GM21360 (cell line): ENCODE measurements at regions not wholly inside any gene's neighbourhood (a gene's known extent, or its start where the extent isn't known, plus 50 kb on each side); places are given as distances from the start of the nearest gene placed in this dataset.

Experiments used
- ATAC-seq: cut with Tn5 transposase; IDR thresholded peaks from one replicate; pipeline ENCODE4 v1.9.1; 2021; ENCODE audit warnings: mild to moderate bottlenecking, moderate library complexity; ENCODE audit not compliant: unreplicated experiment

GRCh38 chr10:107417446-107417845, 252.9 kb upstream of the SORCS1 start:
- no peak for ATAC-seq

- ATAC-seq = peak; percentile 42
Measured at GRCh38 chr10:107415446-107415845, 250.9 kb upstream of the SORCS1 start.

GRCh38 chr10:107413971-107414370, 249.5 kb upstream of the SORCS1 start:
- ATAC-seq = no peak

DNA sequence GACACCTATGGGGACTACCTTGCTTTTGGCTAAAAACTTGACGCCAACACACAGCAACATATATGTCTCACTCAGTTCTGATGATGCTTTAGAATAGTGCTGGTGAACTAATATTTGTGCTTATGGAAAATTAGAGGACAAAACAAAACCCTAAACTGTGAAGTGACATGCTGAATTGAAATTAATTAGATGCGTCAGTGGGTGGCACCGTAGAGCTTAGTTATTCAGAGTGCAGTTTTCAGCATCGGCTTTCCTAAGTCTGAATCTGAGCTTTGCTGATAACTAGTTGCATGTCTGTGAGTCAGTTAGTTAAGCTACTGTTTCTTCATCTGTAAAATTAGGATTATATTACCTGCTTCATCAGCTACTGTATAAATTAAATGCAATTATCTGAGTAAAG, 245.0 kb upstream of the SORCS1 start:
- ATAC-seq = peak; percentile 88

GRCh38 chr10:107398115-107398514, 233.6 kb upstream of the SORCS1 start:
- ATAC-seq = no peak

DNA sequence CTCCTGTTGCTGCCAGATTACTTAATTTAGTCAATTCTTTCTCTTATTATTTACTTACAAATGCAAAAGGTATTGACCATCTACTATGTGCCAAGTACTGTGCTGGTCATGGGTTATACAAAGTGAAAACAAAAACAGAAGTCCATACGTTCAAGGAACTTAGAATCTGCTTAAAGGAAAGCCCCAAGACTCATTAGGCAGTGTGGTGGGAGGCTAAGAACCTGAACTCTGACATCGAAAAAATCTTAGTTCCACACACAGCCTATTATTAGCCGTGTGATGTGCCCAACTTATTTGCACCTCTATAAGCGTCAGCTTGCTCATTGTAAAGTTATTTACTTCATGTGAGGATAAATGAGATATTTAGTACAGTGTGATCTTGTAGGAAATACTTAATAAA, 227.4 kb upstream of the SORCS1 start:
- no peak for ATAC-seq

DNA sequence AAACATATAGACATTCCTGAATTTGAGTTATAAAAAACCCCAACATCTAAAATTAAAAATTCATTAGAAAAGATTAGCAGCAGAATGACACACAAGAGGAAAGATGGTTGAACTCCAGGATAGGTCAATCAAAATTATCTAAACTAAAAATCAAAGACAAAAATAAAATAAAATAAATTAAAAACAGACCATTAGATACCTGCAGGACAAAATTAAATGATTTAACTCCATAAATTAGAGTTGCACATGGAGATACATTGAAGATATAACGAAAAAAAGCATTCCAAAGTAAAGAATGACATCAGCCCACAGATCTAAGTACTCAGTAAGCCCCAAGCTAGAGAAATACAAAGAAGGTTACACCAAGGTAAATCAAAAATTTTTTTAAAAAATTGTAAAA, 226.1 kb upstream of the SORCS1 start:
- ATAC-seq = no peak

DNA sequence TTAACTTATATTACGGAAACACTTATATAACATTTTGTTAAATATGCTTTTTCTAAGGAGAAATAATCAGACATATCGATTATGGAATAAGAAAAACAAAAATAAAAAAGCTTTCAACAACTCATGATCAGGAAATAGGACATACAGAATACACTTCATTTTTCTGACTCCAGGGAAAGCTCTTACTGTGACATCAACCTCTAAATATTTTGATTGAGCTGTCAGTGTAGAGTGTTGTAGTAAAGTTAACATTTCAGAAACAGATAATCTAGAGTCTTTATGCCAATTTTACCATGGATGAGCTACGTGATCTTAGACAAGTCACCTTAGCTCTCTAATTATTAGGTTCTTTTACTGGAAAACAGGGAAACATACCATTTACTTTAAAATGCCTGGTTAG, 218.9 kb upstream of the SORCS1 start:
- no peak for ATAC-seq

- no peak for ATAC-seq
Measured at GRCh38 chr10:107379601-107380000, 215.1 kb upstream of the SORCS1 start.

DNA sequence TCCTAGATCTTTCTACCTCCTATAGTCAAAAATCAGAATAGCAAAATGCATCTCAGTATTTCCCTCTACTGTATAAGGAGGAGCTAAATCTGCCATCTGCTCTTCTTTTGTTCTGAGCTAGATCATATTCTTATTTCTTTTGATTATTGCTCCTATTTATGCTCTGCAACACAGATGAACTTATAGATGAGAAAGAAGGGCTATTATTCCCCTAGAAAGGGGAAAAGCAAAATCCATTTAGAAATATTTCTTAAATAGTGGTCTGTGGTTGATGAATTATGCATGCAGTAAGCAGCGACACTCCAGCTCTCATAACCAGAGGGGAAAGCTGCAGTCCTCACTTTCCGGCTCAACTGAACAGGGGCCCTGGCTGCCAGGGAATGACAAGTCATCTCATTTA, 207.3 kb upstream of the SORCS1 start:
- no peak for ATAC-seq

GRCh38 chr10:107364872-107365271, 200.4 kb upstream of the SORCS1 start:
- ATAC-seq = no peak

- no peak for ATAC-seq
Measured at GRCh38 chr10:107362306-107362705, 197.8 kb upstream of the SORCS1 start.

DNA sequence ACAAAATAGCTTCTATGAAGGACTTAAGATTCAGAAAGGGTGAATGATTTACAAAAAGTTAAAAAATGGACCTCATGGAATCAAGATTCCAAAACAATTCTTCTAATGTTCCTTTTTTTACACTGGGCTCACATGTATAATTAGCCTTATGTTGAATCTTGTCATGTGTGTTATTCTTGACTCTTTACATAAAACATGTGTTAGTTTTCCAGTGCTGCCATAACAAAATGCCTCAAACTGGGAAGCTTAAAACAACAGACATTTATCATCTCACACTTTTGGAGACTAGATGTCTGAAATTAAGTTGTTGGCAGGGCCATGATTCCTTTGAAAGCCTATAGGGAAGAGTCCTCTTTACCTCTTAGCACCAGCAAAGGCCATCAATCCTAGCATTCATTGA, 192.5 kb upstream of the SORCS1 start:
- ATAC-seq = no peak

- ATAC-seq = no peak
Measured at GRCh38 chr10:107356396-107356795, 191.9 kb upstream of the SORCS1 start.

DNA sequence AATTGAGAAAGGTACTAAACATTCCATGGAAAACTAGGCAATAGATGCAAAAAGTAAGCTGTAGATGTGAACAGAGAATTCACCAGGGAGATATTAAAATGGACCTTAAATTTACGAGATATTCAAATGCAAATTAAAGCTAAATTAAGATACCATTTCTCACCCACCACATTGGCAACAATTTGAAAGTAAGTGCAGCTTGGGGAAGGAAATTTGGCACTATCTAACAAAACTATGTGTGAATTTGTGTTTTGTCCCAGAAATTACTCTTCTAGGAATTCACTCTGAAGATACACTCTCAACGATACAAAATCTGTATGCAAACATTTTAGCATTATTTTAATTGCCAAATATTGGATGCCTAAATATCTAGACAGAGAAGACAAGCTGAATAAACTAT, 178.2 kb upstream of the SORCS1 start:
- no peak for ATAC-seq

DNA sequence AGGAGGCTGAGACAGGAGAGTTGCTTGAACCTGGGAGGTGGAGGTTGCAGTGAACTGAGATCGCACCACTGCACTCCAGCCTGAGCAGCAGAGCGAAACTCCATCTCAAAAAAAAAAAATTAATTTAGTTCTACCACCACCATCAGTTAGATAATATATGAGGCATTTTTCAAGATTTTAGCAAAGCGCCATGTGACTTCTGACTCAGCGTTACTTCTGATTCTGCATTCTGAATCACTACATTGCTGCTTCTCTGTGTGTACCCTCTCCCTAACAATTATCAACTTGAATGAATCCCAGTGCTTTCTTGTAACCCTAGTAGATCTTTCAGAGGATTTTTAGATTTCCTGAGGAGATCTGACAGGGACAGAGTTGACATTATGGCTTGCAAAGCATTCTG, 176.8 kb upstream of the SORCS1 start:
- ATAC-seq = no peak

- ATAC-seq = no peak
Measured at GRCh38 chr10:107340326-107340725, 175.8 kb upstream of the SORCS1 start.

DNA sequence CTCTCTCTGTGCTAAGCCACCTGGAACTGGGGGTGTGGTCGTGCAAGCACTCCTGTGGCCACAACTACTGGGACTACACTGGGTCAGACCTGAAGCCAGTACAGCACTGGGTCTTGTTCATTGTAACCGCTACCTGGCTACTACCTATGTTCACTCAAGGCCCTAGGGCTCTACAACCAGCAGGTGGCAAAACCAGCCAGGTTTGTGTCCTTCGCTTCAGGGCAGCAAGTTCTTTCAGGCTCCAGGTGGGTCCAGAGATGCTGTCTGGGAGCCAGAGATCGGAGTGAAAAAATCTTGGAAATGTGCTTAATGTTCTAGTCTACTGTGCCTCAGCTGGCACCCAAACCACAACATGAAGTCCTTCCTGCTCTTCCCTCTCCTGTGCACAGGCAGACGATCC, 171.6 kb upstream of the SORCS1 start:
- no peak for ATAC-seq

GRCh38 chr10:107317592-107317991, 153.1 kb upstream of the SORCS1 start:
- ATAC-seq = no peak

DNA sequence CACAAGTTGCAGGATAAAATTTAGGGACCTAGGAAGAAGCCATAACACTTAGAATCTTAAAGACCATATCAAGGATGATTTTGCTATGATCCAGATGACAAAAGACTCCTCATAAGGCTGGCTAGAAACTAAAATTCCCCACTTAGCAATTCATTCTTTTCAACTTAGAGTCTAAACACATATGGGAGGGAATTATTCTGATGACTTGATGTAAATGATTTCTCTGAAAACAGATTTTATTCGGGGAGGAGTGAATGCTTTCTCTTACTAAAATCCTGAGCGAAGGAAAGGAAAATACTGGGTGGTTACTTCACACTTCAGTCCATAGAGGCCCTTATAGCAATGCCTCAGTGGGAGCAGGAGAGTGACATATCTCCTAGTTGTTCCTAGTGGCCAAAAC, 138.7 kb upstream of the SORCS1 start:
- no peak for ATAC-seq

DNA sequence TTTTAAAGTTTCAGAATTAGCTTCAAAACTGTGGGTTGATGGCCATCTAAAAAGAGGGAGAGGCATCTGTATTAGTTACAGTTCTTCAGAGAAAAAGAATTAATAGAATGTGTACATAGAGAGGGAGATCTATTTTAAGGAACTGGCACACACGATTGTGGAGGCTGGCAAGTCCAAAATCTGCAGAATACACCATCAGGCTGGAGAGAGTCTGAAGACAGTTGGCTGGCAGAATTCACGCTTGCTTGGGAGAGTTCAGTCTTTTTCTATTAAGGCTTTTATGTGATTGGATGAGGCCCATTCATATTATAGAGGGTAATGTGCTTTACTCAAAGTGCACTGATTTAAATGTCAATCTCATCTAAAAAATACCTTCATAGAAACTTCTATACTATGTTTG, 135.1 kb upstream of the SORCS1 start:
- ATAC-seq = no peak

DNA sequence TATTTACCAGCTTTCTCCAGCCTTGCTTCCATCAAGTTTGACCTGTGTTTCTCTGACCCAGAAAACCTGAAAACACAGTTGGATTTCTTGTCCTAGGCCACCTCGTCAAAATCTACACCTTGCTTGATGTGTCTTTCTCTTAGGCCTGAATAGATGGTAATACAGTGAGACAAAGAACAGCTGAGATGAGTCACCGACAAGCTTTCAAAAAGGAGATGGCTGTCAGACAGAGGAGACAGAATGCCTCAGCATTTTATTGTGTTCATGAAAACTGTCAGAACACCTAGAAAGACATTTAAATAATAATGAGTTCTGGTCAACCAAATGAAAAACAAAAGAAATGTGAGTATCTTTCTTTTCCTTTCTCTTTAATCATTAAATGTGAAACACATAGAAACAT, 119.7 kb upstream of the SORCS1 start:
- no peak for ATAC-seq

GRCh38 chr10:107280293-107280692, 115.8 kb upstream of the SORCS1 start:
- ATAC-seq = no peak

DNA sequence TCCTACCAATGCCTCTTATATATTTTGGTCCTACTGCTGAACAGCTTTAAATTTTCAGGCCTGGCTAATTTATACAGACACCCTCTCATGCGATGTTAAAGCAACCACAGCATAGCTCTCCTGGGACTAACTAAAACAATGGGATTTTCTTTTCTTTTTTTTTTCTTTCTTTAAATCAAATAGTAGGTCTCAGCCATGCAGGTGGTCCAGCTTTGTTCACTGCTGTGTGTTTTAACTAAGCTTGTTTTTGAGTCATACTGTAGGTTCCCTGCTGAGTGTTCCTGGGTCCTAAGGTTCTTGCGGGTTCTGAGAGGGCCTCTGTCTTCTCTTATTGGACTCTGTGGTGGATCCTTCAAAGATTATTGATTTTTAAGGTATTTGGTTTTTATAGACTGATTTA, 113.1 kb upstream of the SORCS1 start:
- ATAC-seq = no peak
